Osteoblast (primary cell): ENCODE measurements at regions not wholly inside any gene's neighbourhood (a gene's known extent, or its start where the extent isn't known, plus 50 kb on each side); places are given as distances from the start of the nearest gene placed in this dataset.

ENCODE experiments used
- DNase-seq: peaks from one replicate; pipeline ENCODE4 v3.0.0; 2011; ENCODE audit warnings: low spot score, mixed read lengths; ENCODE audit not compliant: insufficient read length; ENCODE audit errors: missing footprints
- H2AFZ ChIP-seq: 2 replicates; pipeline ENCODE4 v1.6.0; 2011; ENCODE audit warnings: mild to moderate bottlenecking, low read length
- H3K27ac ChIP-seq: 2 replicates; pipeline ENCODE4 v1.5.1; 2011; ENCODE audit warnings: mild to moderate bottlenecking, low read depth, low read length, moderate library complexity
- H3K27me3 ChIP-seq: 2 replicates; pipeline ENCODE4 v1.6.0; 2012; ENCODE audit warnings: mild to moderate bottlenecking, control low read depth, inconsistent platforms, low read length, moderate library complexity; ENCODE audit not compliant: insufficient read depth
- H3K36me3 ChIP-seq: 2 replicates; pipeline ENCODE4 v1.5.1; 2011; ENCODE audit warnings: mild to moderate bottlenecking, low read length, control low read depth, moderate library complexity; ENCODE audit not compliant: insufficient read depth
- H3K4me1 ChIP-seq: 2 replicates; pipeline ENCODE4 v1.5.1; 2011; ENCODE audit warnings: mild to moderate bottlenecking, low read length, control low read depth, moderate library complexity; ENCODE audit not compliant: insufficient read depth
- H3K4me2 ChIP-seq: 2 replicates; pipeline ENCODE4 v1.6.0; 2011; ENCODE audit warnings: mild to moderate bottlenecking, low read length; ENCODE audit not compliant: insufficient read depth
- H3K4me3 ChIP-seq: fragments of 200-600 bp; sonication (generic); 3 replicates; pipeline ENCODE4 v1.5.1; 2012; ENCODE audit warnings: mild to moderate bottlenecking, low read length, inconsistent platforms; ENCODE audit not compliant: insufficient read depth
- H3K79me2 ChIP-seq: 2 replicates; pipeline ENCODE4 v1.6.0; 2012; ENCODE audit warnings: mild to moderate bottlenecking, low read length, control low read depth, inconsistent platforms; ENCODE audit not compliant: insufficient read depth
- H3K9me3 ChIP-seq: 2 replicates; pipeline ENCODE4 v1.5.1; 2011; ENCODE audit warnings: low read depth, low read length, control low read depth
- H4K20me1 ChIP-seq: 2 replicates; pipeline ENCODE4 v1.6.0; 2012; ENCODE audit warnings: mild to moderate bottlenecking, low read length, control low read depth; ENCODE audit not compliant: insufficient read depth
- CTCF ChIP-seq: IDR thresholded peaks from 2 replicates; pipeline ENCODE4 v1.5.1; 2011; ENCODE audit warnings: mild to moderate bottlenecking, low read depth, low read length, moderate library complexity; ENCODE audit errors: extremely low read depth

DNA sequence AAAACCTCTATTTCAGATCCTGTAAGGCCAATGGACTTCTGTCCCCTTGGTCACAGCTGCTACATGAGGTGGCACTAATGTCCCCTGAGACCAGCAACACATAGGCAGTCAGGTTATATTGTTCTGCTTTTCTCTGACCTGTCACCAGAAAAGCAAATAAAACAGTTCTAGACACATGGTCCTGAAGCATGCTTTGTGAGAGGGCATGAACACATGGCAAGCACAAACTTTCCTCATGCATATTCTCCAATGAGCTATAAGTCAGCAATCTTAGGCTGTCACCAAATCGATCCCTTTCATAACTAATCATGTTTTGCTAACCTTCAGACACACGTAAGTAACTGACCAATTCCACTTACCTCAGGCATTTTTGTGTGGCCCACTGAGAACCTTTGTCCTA is 225.4 kb upstream of the ZC3H12C start:
- H3K4me3 ChIP-seq = no peak overlapping the region
- H3K27ac ChIP-seq = no peak overlapping the region
- no peaks in the 10 kb centered on the region for H3K36me3 ChIP-seq
- no peaks in the 10 kb centered on the region for H3K9me3 ChIP-seq
- no peaks in the 10 kb centered on the region for H4K20me1 ChIP-seq
- no peak overlapping the region for H2AFZ ChIP-seq
- H3K4me1 ChIP-seq = no peaks in the 10 kb centered on the region
- no peak overlapping the region for H3K4me2 ChIP-seq
- no peaks in the 10 kb centered on the region for H3K27me3 ChIP-seq
- TF ChIP-seq CTCF = no peak
- DNase-seq = no peak
- no peaks in the 10 kb centered on the region for H3K79me2 ChIP-seq

DNA sequence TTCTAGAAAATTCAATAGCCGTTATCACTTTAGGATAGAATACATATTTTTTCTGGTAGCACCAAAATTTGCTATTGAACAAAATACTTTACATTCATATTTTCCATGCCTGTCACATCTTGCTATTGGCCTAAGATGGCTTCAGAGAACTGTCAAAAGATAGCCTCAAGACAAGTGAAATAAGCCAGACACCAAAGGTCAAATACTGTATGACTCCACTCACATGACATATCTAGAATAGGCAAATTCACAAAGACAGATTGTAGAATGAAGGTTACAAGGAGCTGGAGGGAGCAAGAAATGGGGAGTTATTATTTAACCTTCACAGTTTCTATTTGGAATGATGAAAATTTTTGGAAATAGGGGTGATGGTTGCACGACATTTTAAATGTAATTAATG is 223.7 kb upstream of the ZC3H12C start:
- no peak for TF ChIP-seq CTCF
- Histone ChIP-seq H3K79me2 (no peaks in the 10 kb centered on the region), H3K27me3 (no peaks in the 10 kb centered on the region), H2AFZ (no peak overlapping the region), H3K4me3 (no peak overlapping the region), H3K4me1 (no peaks in the 10 kb centered on the region), H3K36me3 (no peaks in the 10 kb centered on the region), H3K27ac (no peak overlapping the region), H4K20me1 (no peaks in the 10 kb centered on the region), H3K4me2 (no peak overlapping the region), H3K9me3 (no peaks in the 10 kb centered on the region)
- no peak for DNase-seq

GRCh38 chr11:109870297-109870696 is 222.9 kb upstream of the ZC3H12C start:
- no peak overlapping the region for H3K4me3 ChIP-seq
- TF ChIP-seq CTCF = no peak
- no peaks in the 10 kb centered on the region for H3K9me3 ChIP-seq
- no peaks in the 10 kb centered on the region for H3K4me1 ChIP-seq
- no peaks in the 10 kb centered on the region for H3K36me3 ChIP-seq
- H3K4me2 ChIP-seq = no peak overlapping the region
- no peak overlapping the region for H3K27ac ChIP-seq
- no peaks in the 10 kb centered on the region for H3K79me2 ChIP-seq
- H3K27me3 ChIP-seq = no peaks in the 10 kb centered on the region
- H2AFZ ChIP-seq = no peak overlapping the region
- DNase-seq = no peak
- no peaks in the 10 kb centered on the region for H4K20me1 ChIP-seq

DNA sequence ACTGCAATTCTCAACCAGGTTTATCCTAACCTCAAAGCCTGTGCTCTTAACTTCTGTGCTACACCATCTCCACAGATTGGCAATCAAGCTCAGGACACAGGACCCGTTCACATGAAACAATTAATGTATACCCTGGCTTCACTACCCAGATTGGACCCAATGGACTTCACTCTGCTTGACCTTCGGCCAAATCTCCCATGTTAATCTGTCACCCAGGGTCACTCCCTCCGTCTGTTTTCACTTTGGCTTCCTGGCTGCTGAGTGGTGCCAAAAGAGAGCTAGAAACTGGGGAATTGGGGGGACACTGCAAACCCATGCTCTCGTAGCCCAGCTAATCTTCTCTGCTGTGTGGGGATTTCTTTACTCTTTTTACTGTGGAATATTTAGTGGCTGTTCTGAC is 216.1 kb upstream of the ZC3H12C start:
- no peaks in the 10 kb centered on the region for H3K9me3 ChIP-seq
- no peaks in the 10 kb centered on the region for H3K36me3 ChIP-seq
- H3K4me3 ChIP-seq = no peak overlapping the region
- H3K4me2 ChIP-seq = no peak overlapping the region
- H4K20me1 ChIP-seq = no peaks in the 10 kb centered on the region
- no peaks in the 10 kb centered on the region for H3K4me1 ChIP-seq
- no peak overlapping the region for H3K27ac ChIP-seq
- no peaks in the 10 kb centered on the region for H3K79me2 ChIP-seq
- no peaks in the 10 kb centered on the region for H3K27me3 ChIP-seq
- H2AFZ ChIP-seq = no peak overlapping the region
- no peak for TF ChIP-seq CTCF
- no peak for DNase-seq
